ENCODE measurements at regions not wholly inside any gene's neighbourhood (a gene's known extent, or its start where the extent isn't known, plus 50 kb on each side); places are given as distances from the start of the nearest gene placed in this dataset.

- TF ChIP-seq CTCF (IDR thresholded peaks at IDR 0.05; ENCODE audit: poor library complexity, severe bottlenecking) = no peak
- no peak for TF ChIP-seq EZH2 (IDR thresholded peaks at IDR 0.05; ENCODE audit: borderline replicate concordance, insufficient read depth, low read length, poor library complexity, severe bottlenecking)
These were observed 94.8 kb upstream of the ELOVL6 start for GRCh38 chr4:110292994-110293744.

Measured in neural cell (in vitro differentiated cells).